ENCODE measurements at regions not wholly inside any gene's neighbourhood (a gene's known extent, or its start where the extent isn't known, plus 50 kb on each side); places are given as distances from the start of the nearest gene placed in this dataset.

DNA sequence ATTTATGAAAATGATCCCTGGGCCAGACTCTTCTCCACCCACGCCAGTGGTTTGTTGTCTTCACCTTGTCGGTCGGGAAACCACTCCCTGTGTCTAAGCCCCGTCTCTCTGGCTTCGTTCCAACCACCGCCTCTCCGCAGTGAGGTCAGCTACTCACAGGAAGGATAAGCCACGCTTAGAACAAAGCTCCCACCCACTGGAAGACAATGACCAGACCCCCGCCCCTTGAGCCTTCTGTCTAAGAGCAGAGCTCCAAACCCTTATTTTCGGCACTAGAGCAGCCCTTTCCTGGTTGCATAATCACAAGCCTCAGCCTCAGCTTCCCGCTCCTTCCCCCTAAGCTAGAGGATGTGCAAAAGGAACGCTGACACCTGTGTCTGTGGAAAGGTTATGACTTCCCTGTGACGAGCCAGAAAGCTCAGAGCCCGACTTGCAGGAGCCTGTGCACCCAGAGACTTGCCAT, 114.9 kb upstream of the MEF2A start:
- TF ChIP-seq, protein P1, sequence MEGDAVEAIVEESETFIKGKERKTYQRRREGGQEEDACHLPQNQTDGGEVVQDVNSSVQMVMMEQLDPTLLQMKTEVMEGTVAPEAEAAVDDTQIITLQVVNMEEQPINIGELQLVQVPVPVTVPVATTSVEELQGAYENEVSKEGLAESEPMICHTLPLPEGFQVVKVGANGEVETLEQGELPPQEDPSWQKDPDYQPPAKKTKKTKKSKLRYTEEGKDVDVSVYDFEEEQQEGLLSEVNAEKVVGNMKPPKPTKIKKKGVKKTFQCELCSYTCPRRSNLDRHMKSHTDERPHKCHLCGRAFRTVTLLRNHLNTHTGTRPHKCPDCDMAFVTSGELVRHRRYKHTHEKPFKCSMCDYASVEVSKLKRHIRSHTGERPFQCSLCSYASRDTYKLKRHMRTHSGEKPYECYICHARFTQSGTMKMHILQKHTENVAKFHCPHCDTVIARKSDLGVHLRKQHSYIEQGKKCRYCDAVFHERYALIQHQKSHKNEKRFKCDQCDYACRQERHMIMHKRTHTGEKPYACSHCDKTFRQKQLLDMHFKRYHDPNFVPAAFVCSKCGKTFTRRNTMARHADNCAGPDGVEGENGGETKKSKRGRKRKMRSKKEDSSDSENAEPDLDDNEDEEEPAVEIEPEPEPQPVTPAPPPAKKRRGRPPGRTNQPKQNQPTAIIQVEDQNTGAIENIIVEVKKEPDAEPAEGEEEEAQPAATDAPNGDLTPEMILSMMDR (IDR thresholded peaks at IDR 0.05) = no peak
- TF ChIP-seq POLR2A (IDR thresholded peaks at IDR 0.05) (no peak), EP300 (IDR thresholded peaks at IDR 0.05) (no peak)

Measured in gastroesophageal sphincter (tissue), 3 donors.